ENCODE measurements at regions not wholly inside any gene's neighbourhood (a gene's known extent, or its start where the extent isn't known, plus 50 kb on each side); places are given as distances from the start of the nearest gene placed in this dataset.

GRCh38 chrY:12552471-12553283 is 148.4 kb upstream of the USP9Y start:
- no peak for DNase-seq (ENCODE audit: low read depth in 1 of 2, low spot score in 1 of 2)

- no peak for DNase-seq (ENCODE audit: low read depth in 1 of 2, low spot score in 1 of 2)
Measured at GRCh38 chrY:12553909-12554308, 147.1 kb upstream of the USP9Y start.

- no peak for DNase-seq (ENCODE audit: low read depth in 1 of 2, low spot score in 1 of 2)
Measured at GRCh38 chrY:12555005-12555404, 146.0 kb upstream of the USP9Y start.

- no peak for DNase-seq (ENCODE audit: low read depth in 1 of 2, low spot score in 1 of 2)
Measured at GRCh38 chrY:12559007-12559406, 142.0 kb upstream of the USP9Y start.

GRCh38 chrY:12576278-12576677 is 124.8 kb upstream of the USP9Y start:
- no peak for DNase-seq (ENCODE audit: low read depth in 1 of 2, low spot score in 1 of 2)

GRCh38 chrY:12593532-12594216 is 107.4 kb upstream of the USP9Y start:
- no peak for DNase-seq (ENCODE audit: low read depth in 1 of 2, low spot score in 1 of 2)

GRCh38 chrY:12598783-12599182 is 102.2 kb upstream of the USP9Y start:
- DNase-seq (ENCODE audit: low read depth in 1 of 2, low spot score in 1 of 2) = no peak

GRCh38 chrY:12605426-12605825 is 95.6 kb upstream of the USP9Y start:
- DNase-seq (ENCODE audit: low read depth in 1 of 2, low spot score in 1 of 2) = no peak

GRCh38 chrY:12610861-12611260 is 90.2 kb upstream of the USP9Y start:
- no peak for DNase-seq (ENCODE audit: low read depth in 1 of 2, low spot score in 1 of 2)

- DNase-seq (ENCODE audit: low read depth in 1 of 2, low spot score in 1 of 2) = no peak
Measured at GRCh38 chrY:12615733-12616446, 85.1 kb upstream of the USP9Y start.

- DNase-seq (ENCODE audit: low read depth in 1 of 2, low spot score in 1 of 2) = no peak
Measured at GRCh38 chrY:12621454-12622081, 79.5 kb upstream of the USP9Y start.

GRCh38 chrY:12623204-12623603 is 77.8 kb upstream of the USP9Y start:
- DNase-seq (ENCODE audit: low read depth in 1 of 2, low spot score in 1 of 2) = no peak

GRCh38 chrY:12642986-12643385 is 58.0 kb upstream of the USP9Y start:
- no peak for DNase-seq (ENCODE audit: low read depth in 1 of 2, low spot score in 1 of 2)

GRCh38 chrY:12643693-12644348 is 57.2 kb upstream of the USP9Y start:
- DNase-seq (ENCODE audit: low read depth in 1 of 2, low spot score in 1 of 2) = no peak

- no peak for DNase-seq (ENCODE audit: low read depth in 1 of 2, low spot score in 1 of 2)
Measured at GRCh38 chrY:12651095-12651494, 49.9 kb upstream of the USP9Y start.
